Aorta (tissue), 5 donors: ENCODE measurements at regions not wholly inside any gene's neighbourhood (a gene's known extent, or its start where the extent isn't known, plus 50 kb on each side); places are given as distances from the start of the nearest gene placed in this dataset.

Source experiments
- ATAC-seq: fragments of 200-7000 bp; cut with Tn5 transposase; one replicate; pipeline ENCODE4 v1.9.1; 2022; ENCODE audit warnings: moderate library complexity; ENCODE audit not compliant: low FRiP score
- DNase-seq, 2 donors: peaks; one replicate each; pipeline ENCODE4 v3.0.0-alpha.2; 2020
- H3K27ac ChIP-seq, 2 donors: one replicate each; pipeline ENCODE4 v1.5.1; 2013; ENCODE audit warnings: low read length in 2 of 2, mild to moderate bottlenecking in 2 of 2, moderate library complexity in 2 of 2, control low read depth in 1 of 2, inconsistent platforms in 1 of 2, low read depth in 1 of 2
- H3K27me3 ChIP-seq, 2 donors: one replicate each; pipeline ENCODE4 v1.6.1; 2013; ENCODE audit warnings: control low read depth in 1 of 2, low read length in 1 of 2, mild to moderate bottlenecking in 1 of 2, moderate library complexity in 1 of 2; ENCODE audit not compliant: insufficient read depth in 2 of 2, control insufficient read depth in 1 of 2
- H3K36me3 ChIP-seq, 2 donors: one replicate each; pipeline ENCODE4 v1.6.1; 2013; ENCODE audit warnings: control low read depth in 1 of 2, low read length in 1 of 2, mild to moderate bottlenecking in 1 of 2; ENCODE audit not compliant: insufficient read depth in 2 of 2, control insufficient read depth in 1 of 2
- H3K4me1 ChIP-seq, 2 donors: one replicate each; pipeline ENCODE4 v1.6.1; 2013; ENCODE audit warnings: low read length in 2 of 2, control low read depth in 1 of 2, mild to moderate bottlenecking in 1 of 2, moderate library complexity in 1 of 2; ENCODE audit not compliant: insufficient read depth in 2 of 2, control insufficient read depth in 1 of 2
- H3K4me3 ChIP-seq, 2 donors: one replicate each; pipeline ENCODE4 v1.5.1; 2013; ENCODE audit warnings: low read length in 2 of 2, control low read depth in 1 of 2, mild to moderate bottlenecking in 1 of 2
- H3K9me3 ChIP-seq: one replicate; pipeline ENCODE4 v1.6.1; 2013; ENCODE audit warnings: mild to moderate bottlenecking, low read length; ENCODE audit not compliant: control insufficient read depth
- WGBS, 2 donors: extraction: QIAGEN DNeasy Blood & Tissue Kit; methylation state at CpG; one replicate each; pipeline ENCODE4 v1.1.7; 2013; 5-methylcytosine and 5-hydroxymethylcytosine counted together
- intact Hi-C, 2 donors: fragments of 100-400 bp; cut with DNase I; formaldehyde crosslinking; loops; one replicate each; pipeline versions ENCODE4 v1.14.2 to v1.15.0; 2022
- donor health status: healthy with polysubstance abuse.
- donor health status: Bipolar disorder and iron deficiency.
- donor health status: DM: no; HTN: no; CAD: no.
- donor health status: DM: no; HTN: no; CAD: no.
- donor health status: DM: yes; HTN: yes; CAD: no.

DNA sequence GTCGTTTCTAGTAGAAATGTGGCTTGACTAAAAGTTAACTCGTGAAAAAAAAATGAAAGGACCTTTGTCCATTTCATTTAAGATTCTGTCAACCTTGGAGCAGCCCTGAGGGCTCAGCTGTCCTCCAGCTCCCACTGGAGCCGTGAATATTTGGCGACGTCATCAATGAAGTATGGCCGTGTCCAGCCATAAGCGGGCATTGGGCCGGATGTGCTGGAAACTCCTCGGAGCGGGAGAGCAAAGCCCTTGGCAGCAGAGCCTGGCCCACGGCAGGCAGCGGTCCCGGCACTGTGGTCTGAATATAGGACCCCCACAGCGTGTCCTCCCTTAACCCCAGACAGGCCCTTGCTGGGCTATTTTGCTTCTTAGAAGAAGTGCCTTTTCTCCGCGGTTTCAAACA is 50.0 kb downstream of the JAKMIP3 start:
- Histone ChIP-seq H3K9me3 (no peaks in the 10 kb centered on the region), H3K27ac (no peak overlapping the region), H3K4me3 (no peak overlapping the region), H3K27me3 (no peaks in the 10 kb centered on the region), H3K36me3 (no peaks in the 10 kb centered on the region), H3K4me1 (no peaks in the 10 kb centered on the region)
- no peak for ATAC-seq
- intact Hi-C loops: no loop called here
- WGBS, 2 donors: 25 to 28% methylated on average over 16 of the region's 16 CpGs
- peak; percentile 46 to 80 for DNase-seq

DNA sequence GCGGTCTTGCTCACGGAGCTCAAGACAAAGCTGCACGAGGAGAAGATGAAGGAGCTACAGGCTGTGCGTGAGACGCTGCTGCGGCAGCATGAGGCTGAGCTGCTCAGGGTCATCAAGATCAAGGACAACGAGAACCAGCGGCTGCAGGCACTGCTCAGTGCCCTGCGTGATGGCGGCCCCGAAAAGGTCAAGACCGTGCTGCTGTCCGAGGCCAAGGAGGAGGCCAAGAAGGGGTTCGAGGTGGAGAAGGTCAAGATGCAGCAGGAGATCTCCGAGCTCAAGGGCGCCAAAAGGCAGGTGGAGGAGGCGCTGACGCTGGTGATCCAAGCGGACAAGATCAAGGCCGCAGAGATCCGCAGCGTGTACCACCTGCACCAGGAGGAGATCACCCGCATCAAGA is 51.4 kb downstream of the JAKMIP3 start:
- intact Hi-C loops: no loop called here
- Histone ChIP-seq H3K27ac (no peak overlapping the region), H3K4me1 (no peaks in the 10 kb centered on the region), H3K9me3 (no peaks in the 10 kb centered on the region), H3K27me3 (no peaks in the 10 kb centered on the region), H3K36me3 (no peaks in the 10 kb centered on the region), H3K4me3 (no peak overlapping the region)
- DNase-seq: peak in 1 of 2 donors; percentile 70
- WGBS, 2 donors: 94 to 96% methylated on average over 23 of the region's 23 CpGs
- no peak for ATAC-seq

DNA sequence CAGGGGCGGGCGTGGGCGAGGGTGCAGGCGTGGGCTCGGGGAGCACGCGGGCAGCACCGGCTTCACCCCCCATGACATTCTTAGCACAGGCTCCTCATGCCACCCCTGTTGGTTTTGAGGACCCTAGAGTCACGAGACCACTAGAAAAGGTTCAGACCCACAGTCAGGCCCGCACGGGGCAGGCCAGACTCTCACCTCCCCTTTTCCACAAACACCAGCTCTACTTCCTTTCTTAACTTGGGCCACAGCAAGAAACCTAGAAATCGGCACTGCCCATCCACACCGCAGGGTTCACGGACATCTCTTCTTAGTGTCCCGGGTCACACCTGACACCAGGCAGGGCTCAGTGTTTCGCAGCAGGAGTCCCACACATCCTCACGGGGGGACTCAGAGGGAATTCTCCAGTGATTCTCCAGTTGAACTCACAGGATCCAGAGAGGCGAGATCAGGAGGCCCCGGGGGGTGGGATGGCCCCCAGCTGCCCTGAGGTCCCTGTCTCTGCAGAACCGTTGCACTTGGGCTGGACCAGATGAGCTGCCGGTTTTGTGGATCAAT is 52.0 kb downstream of the JAKMIP3 start:
- DNase-seq (peak; percentile 36 to 62), ATAC-seq (no peak)
- Histone ChIP-seq H3K9me3 (no peaks in the 10 kb centered on the region), H3K4me1 (no peaks in the 10 kb centered on the region), H3K27me3 (no peaks in the 10 kb centered on the region), H3K27ac (no peak overlapping the region), H3K4me3 (no peak overlapping the region), H3K36me3 (no peaks in the 10 kb centered on the region)
- intact Hi-C loops: no loop called here
- WGBS, 2 donors: 92 to 95% methylated on average over 17 to 21 of the region's 21 CpGs

DNA sequence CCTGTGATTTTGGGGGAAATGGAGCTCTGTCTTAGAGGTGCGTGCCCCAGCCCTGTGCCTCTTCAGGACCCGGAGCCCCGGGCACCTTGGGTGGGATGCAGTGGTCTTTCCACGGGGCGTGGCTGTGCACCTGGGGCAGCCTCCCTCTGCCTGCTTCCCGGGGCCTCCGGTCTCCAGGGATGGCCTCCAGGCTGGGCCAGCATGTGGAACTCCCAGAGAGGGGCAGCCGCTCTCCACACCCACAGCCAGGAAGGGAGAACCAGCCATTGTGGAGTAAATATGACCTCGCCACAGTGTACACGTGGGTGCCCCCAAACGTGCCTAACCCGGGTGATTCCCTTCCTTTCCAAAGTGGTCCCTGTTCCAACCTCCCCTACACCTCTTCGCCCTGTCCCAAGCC is 52.6 kb downstream of the JAKMIP3 start:
- WGBS, 2 donors: 82 to 89% methylated on average over 11 to 13 of the region's 13 CpGs
- Histone ChIP-seq H3K4me3 (no peak overlapping the region), H3K36me3 (no peaks in the 10 kb centered on the region), H3K4me1 (no peaks in the 10 kb centered on the region), H3K27ac (no peak overlapping the region), H3K27me3 (no peaks in the 10 kb centered on the region), H3K9me3 (no peaks in the 10 kb centered on the region)
- intact Hi-C loops: no loop called here
- ATAC-seq (no peak), DNase-seq (peak; percentile 46 to 75)

- 78 to 85% methylated on average over 7 of the region's 7 CpGs for WGBS, 2 donors
- Histone ChIP-seq H3K9me3 (no peaks in the 10 kb centered on the region), H3K27me3 (no peaks in the 10 kb centered on the region), H3K4me1 (no peaks in the 10 kb centered on the region), H3K36me3 (no peaks in the 10 kb centered on the region), H3K27ac (no peak overlapping the region), H3K4me3 (no peak overlapping the region)
- ATAC-seq: no peak
- peak; percentile 20 to 33 for DNase-seq
- intact Hi-C loops: no loop called here
Measured at GRCh38 chr10:132120200-132120599, 54.5 kb downstream of the JAKMIP3 start.

DNA sequence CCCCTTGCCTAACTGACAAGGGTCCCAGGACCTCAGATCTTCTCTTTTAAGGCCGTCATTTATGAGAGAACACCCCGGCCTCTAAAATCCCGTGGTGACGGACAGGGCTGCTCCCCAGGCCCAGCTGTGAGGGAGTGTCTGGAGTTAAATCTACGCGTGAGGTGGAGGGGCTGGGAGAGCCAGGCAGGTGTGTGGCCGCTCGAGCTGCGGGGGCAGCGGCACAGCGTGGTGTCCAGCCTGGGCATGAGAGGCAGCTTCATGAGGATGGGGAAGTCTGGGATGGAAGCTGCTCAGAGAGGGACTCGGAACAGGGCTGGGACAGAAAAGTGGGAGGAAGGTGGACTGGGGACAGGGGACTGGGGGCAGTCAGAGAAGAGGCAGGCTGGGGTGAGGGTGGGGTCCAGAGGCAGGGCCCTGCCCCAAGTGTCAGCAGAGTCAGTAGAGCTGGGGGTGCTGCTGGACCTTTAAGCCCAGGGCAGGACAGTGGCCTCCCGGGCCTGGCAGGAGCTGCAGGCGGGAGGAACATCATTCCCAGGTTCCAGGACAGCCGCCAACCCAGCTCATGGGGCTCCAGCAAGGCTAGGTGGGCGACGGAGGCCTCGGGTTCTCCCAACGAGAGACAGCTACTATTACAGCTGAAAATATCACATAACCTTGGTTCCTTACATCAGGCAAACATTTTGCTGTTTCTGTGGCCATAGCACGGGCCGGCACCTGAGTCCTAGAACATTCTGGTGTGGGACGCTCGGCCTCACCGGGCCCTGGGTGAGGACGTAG is 55.2 kb downstream of the JAKMIP3 start:
- H3K9me3 ChIP-seq: no peaks in the 10 kb centered on the region
- no peaks in the 10 kb centered on the region for H3K36me3 ChIP-seq
- ATAC-seq (no peak), DNase-seq (peak; percentile 30 to 40)
- 87 to 88% methylated on average over 25 of the region's 25 CpGs for WGBS, 2 donors
- H3K4me3 ChIP-seq: no peak overlapping the region
- intact Hi-C loops: no loop called here
- H3K27me3 ChIP-seq: no peaks in the 10 kb centered on the region
- no peak overlapping the region for H3K27ac ChIP-seq
- no peaks in the 10 kb centered on the region for H3K4me1 ChIP-seq

- no peak overlapping the region for H3K4me3 ChIP-seq
- DNase-seq: peak; percentile 12 to 65
- H3K27ac ChIP-seq: no peak overlapping the region
- H3K4me1 ChIP-seq: no peaks in the 10 kb centered on the region
- intact Hi-C loops: no loop called here
- ATAC-seq: no peak
- H3K9me3 ChIP-seq: no peaks in the 10 kb centered on the region
- H3K36me3 ChIP-seq: no peaks in the 10 kb centered on the region
- no peaks in the 10 kb centered on the region for H3K27me3 ChIP-seq
- 87 to 88% methylated on average over 12 of the region's 12 CpGs for WGBS, 2 donors
Measured at GRCh38 chr10:132121511-132121830, 55.7 kb downstream of the JAKMIP3 start.

DNA sequence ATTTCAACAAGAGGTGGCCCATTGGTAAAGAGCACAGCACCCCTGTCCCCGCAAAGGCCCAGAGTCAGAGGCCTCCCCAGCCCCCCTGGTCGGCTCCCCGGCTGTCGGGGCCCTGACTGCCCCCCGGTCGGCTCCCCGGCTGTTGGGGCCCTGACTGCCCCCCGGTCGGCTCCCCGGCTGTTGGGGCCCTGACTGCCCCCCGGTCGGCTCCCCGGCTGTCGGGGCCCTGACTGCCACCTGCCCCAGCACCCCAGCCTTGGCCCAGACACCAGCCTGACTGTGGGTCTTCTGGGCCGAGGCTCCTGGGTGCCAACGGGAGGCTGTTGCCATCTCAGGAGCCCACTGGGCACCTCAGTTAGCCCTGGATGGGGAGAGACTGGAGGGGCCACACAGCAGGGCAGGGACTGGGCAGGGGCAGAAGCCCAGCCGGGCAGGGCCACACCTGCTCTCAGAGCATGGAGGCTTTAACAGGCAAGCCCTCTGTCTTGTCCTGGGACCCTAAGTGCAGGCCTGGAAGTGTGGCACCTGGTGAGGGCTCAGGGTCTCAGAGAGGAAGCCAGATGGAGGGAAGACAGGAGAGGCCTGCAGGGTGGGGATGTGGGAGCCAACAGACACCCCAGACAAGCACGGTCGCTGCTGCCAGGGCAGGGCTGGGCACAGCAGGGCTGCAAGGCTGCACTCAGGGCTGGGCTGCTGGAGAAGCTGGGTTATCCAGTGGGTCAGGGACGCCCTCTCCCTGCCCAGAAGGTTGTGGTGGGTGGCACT is 56.5 kb downstream of the JAKMIP3 start:
- WGBS, 2 donors: 92 to 93% methylated on average over 16 to 20 of the region's 20 CpGs
- H3K36me3 ChIP-seq: no peaks in the 10 kb centered on the region
- no peaks in the 10 kb centered on the region for H3K4me1 ChIP-seq
- ATAC-seq (no peak), DNase-seq (peak; percentile 41 to 61)
- intact Hi-C loops: no loop called here
- no peak overlapping the region for H3K4me3 ChIP-seq
- H3K27me3 ChIP-seq: no peaks in the 10 kb centered on the region
- no peaks in the 10 kb centered on the region for H3K9me3 ChIP-seq
- no peak overlapping the region for H3K27ac ChIP-seq
